Upper lobe of left lung (tissue), 6 donors: ENCODE measurements at regions not wholly inside any gene's neighbourhood (a gene's known extent, or its start where the extent isn't known, plus 50 kb on each side); places are given as distances from the start of the nearest gene placed in this dataset.

Experiments used
- ATAC-seq, 2 donors: fragments of 200-7000 bp; cut with Tn5 transposase; one replicate each; pipeline ENCODE4 v1.9.1; 2022; ENCODE audit warnings: mild to moderate bottlenecking in 2 of 2, moderate library complexity in 2 of 2; ENCODE audit not compliant: low FRiP score in 2 of 2
- DNase-seq, 2 donors: peaks; one replicate each; pipeline ENCODE4 v3.0.0-alpha.2; 2019 to 2020
- H3K27ac ChIP-seq, 4 donors: fragments of 200-600 bp; sonication (generic); one replicate each; pipeline ENCODE4 v1.5.1; 2016 to 2019
- H3K27me3 ChIP-seq, 4 donors: fragments of 200-600 bp; sonication (generic); one replicate each; pipeline ENCODE4 v1.5.1; 2017 to 2019
- H3K36me3 ChIP-seq, 4 donors: fragments of 200-600 bp; sonication (generic); one replicate each; pipeline ENCODE4 v1.5.1; 2016 to 2019
- H3K4me1 ChIP-seq, 4 donors: fragments of 200-600 bp; sonication (generic); one replicate each; pipeline ENCODE4 v1.5.1; 2018 to 2019
- H3K4me3 ChIP-seq, 4 donors: fragments of 200-600 bp; sonication (generic); one replicate each; pipeline ENCODE4 v1.5.1; 2017 to 2019; ENCODE audit warnings: mild to moderate bottlenecking in 2 of 4, moderate library complexity in 1 of 4
- H3K9me3 ChIP-seq, 4 donors: fragments of 200-600 bp; sonication (generic); one replicate each; pipeline ENCODE4 v1.5.1; 2018 to 2019
- EP300 ChIP-seq, 4 donors: sonication (generic); formaldehyde crosslinking; IDR thresholded peaks; one replicate each; pipeline ENCODE4 v1.5.1; 2017; ENCODE audit warnings: antibody characterized with exemption in 4 of 4, control low read depth in 2 of 4
- POLR2A ChIP-seq, 4 donors: fragments of 450-650 bp; IDR thresholded peaks; one replicate each; pipeline ENCODE4 v1.5.1; 2016 to 2017; ENCODE audit warnings: antibody characterized with exemption in 4 of 4, mild to moderate bottlenecking in 2 of 4
- POLR2AphosphoS5 ChIP-seq, 2 donors: sonication (generic); formaldehyde crosslinking; IDR thresholded peaks; one replicate each; pipeline ENCODE4 v1.5.1; 2017; ENCODE audit warnings: antibody characterized with exemption in 2 of 2
- WGBS, 2 donors: methylation state at CpG; one replicate each; pipeline ENCODE4 v1.1.5; 2017 to 2018; 5-methylcytosine and 5-hydroxymethylcytosine counted together
- TF ChIP-seq, protein P1 (sequence below), 6 experiments: fragments of 450-650 bp in 4 of 6; fragments of 200-600 bp in 2 of 6; sonication (generic) in 2 of 6; IDR thresholded peaks; one replicate each; pipeline ENCODE4 v1.5.1; 2016 to 2019; ENCODE audit warnings: antibody characterized with exemption in 6 of 6
- donor health status: DM: no; HTN: no; CAD: no; lungs with moderate emphysema.
- donor health status: DM: no; HTN: yes; CAD: no; lungs with severe emphysema.

DNA sequence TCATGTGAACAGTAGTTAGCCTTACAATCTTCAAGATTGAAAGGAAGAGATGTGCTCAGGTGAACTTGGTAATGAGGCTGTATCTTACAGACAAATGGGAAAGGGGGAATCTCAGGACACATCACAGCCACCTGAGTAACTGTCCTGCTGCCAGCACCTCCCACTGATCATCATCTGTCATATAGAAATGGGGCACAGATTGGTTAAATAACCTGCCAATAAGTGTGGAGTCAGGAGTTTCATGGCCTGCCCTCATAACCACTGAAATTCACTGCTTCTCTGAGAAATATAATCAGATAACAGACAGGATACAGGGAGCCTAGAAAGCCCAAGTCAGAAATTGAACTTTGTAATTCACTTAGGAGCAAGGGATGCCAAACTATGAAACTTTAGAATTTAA is 64.9 kb upstream of the TAS2R16 start:
- Histone ChIP-seq H3K36me3 (no peaks in the 10 kb centered on the region), H3K4me3 (no peak overlapping the region), H3K9me3 (no peaks in the 10 kb centered on the region), H3K27me3 (no peaks in the 10 kb centered on the region), H3K4me1 (no peaks in the 10 kb centered on the region), H3K27ac (no peak overlapping the region)
- no peak for TF ChIP-seq POLR2AphosphoS5 (IDR thresholded peaks at IDR 0.05)
- no peak for TF ChIP-seq EP300 (IDR thresholded peaks at IDR 0.05)
- no peak for TF ChIP-seq POLR2A (IDR thresholded peaks at IDR 0.05)
- TF ChIP-seq, protein P1, sequence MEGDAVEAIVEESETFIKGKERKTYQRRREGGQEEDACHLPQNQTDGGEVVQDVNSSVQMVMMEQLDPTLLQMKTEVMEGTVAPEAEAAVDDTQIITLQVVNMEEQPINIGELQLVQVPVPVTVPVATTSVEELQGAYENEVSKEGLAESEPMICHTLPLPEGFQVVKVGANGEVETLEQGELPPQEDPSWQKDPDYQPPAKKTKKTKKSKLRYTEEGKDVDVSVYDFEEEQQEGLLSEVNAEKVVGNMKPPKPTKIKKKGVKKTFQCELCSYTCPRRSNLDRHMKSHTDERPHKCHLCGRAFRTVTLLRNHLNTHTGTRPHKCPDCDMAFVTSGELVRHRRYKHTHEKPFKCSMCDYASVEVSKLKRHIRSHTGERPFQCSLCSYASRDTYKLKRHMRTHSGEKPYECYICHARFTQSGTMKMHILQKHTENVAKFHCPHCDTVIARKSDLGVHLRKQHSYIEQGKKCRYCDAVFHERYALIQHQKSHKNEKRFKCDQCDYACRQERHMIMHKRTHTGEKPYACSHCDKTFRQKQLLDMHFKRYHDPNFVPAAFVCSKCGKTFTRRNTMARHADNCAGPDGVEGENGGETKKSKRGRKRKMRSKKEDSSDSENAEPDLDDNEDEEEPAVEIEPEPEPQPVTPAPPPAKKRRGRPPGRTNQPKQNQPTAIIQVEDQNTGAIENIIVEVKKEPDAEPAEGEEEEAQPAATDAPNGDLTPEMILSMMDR (IDR thresholded peaks at IDR 0.05) = no peak
- no peak for ATAC-seq
- no peak for DNase-seq

DNA sequence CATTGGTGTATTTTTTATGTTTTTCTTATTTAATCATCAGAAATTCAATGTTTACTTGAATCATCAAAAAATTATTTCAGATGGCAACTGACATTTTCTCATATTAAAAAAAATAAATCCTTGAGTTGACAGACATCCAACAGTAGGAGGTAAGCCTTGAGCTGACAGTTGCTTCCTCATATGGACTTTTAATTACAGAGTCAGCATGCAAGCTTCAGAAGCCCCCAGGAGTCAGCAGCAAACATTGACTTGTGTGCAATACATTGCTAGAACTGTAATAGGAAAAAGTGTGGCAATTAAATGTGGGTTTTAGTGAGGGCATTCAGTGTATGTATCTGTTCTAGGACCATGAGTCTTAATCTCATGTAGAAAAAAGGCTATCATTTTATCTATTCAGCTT is 62.4 kb upstream of the TAS2R16 start:
- Histone ChIP-seq H3K36me3 (no peaks in the 10 kb centered on the region), H3K4me3 (no peak overlapping the region), H3K9me3 (peaks cover 0 to 4% (median 0%) of the 10 kb centered on the region in 4 donors), H3K27me3 (no peaks in the 10 kb centered on the region), H3K27ac (no peak overlapping the region), H3K4me1 (no peaks in the 10 kb centered on the region)
- TF ChIP-seq EP300 (IDR thresholded peaks at IDR 0.05) = no peak
- TF ChIP-seq POLR2A (IDR thresholded peaks at IDR 0.05) = no peak
- TF ChIP-seq POLR2AphosphoS5 (IDR thresholded peaks at IDR 0.05) = no peak
- TF ChIP-seq, protein P1 (IDR thresholded peaks at IDR 0.05) = no peak
- ATAC-seq = no peak
- DNase-seq = no peak

DNA sequence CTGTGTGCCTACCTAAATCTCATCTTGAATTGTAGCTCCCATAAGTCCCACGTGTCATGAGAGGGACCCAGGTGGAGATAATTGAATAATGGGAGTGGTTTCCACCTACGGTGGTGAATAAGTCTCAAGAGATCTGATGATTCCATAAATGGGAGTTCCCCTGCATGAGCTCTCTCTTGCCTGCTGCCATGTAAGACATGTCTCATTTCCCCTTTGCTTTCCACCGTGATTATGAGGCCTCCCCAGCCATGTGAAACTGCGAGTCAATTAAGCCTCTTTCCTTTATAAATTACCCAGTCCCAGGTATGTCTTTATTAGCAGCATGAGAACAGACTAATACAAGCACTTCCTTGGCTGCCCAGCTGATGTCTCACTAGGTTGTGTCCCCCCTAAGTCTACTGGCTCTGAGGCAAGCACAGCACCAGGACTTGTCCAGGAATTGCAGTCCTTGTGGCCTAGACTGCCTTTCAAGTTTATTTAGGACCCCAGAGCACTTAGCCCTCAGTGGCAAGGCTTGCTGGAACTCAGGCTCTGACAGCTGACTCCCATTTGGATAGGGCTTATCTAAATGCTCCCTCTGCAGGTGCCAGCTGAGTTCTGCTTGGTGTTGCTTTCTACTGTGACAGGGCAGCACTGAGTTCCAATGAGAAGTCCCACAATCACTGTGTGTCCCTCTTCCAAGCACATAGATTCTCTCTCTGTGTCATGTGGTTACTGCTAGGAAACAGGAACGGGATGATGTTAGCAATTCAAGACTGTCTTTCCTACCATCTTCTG is 59.0 kb upstream of the TAS2R16 start:
- Histone ChIP-seq H3K4me1 (no peaks in the 10 kb centered on the region), H3K4me3 (no peak overlapping the region), H3K36me3 (no peaks in the 10 kb centered on the region), H3K27me3 (no peaks in the 10 kb centered on the region), H3K9me3 (peaks cover 0 to 10% (median under 1%) of the 10 kb centered on the region in 4 donors), H3K27ac (no peak overlapping the region)
- TF ChIP-seq POLR2A (IDR thresholded peaks at IDR 0.05) = no peak
- no peak for TF ChIP-seq POLR2AphosphoS5 (IDR thresholded peaks at IDR 0.05)
- TF ChIP-seq, protein P1 (IDR thresholded peaks at IDR 0.05) = peak in 1 of 6 experiments; percentile 12
- 64 to 68% methylated on average over 5 of the region's 5 CpGs for WGBS, 2 donors
- DNase-seq (no peak), ATAC-seq (no peak)

DNA sequence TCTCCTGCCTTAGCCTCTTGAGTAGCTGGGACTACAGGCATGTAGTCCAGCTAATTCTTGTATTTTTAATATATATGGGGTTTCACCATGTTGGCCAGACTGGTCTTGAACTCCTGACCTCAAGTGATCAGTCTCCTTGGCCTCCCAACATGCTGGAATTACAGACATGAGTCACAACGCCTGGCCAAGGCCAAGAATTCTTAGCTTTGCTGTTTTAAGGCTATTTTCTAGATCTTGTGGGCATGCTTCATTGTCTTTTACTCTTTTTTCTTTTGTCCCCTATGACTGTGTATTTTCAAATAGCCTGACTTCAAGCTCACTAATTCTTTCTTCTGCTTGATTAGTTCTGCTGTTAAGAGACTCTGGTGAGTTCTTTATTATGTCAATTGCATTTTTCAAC is 56.4 kb upstream of the TAS2R16 start:
- H3K36me3 ChIP-seq = no peaks in the 10 kb centered on the region
- H3K9me3 ChIP-seq = peaks cover 0 to 25% (median 10%) of the 10 kb centered on the region in 4 donors
- H3K27ac ChIP-seq = no peak overlapping the region
- H3K27me3 ChIP-seq = no peaks in the 10 kb centered on the region
- no peak for DNase-seq
- 77 to 78% methylated on average over 1 of the region's 1 CpG for WGBS, 2 donors
- ATAC-seq = no peak
- H3K4me1 ChIP-seq = no peaks in the 10 kb centered on the region
- TF ChIP-seq, protein P1 (IDR thresholded peaks at IDR 0.05) = no peak
- TF ChIP-seq POLR2A (IDR thresholded peaks at IDR 0.05) = no peak
- no peak overlapping the region for H3K4me3 ChIP-seq

DNA sequence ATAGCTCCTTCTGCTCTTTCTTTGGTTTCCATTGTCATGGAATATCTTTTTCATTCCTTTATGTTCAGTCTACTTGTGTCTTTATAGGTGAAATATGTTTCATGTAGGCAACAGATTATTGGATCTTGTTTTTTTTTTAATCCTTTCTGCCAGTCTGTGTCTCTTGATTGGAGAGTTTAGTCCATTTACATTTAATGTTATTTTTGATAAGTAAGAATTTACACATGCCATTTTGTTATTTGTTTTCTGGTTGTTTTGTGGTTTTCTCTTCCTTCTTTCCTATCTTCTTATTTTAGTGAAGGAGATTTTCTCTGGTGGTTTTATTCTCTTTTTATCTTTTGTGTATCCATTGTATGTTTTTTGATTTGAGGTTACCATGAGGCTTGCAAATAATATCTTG is 52.5 kb upstream of the TAS2R16 start:
- no peak overlapping the region for H3K27ac ChIP-seq
- peaks cover 0 to 22% (median 10%) of the 10 kb centered on the region in 4 donors for H3K9me3 ChIP-seq
- DNase-seq (no peak), ATAC-seq (no peak)
- TF ChIP-seq, protein P1 (IDR thresholded peaks at IDR 0.05) = no peak
- TF ChIP-seq POLR2AphosphoS5 (IDR thresholded peaks at IDR 0.05) (no peak), EP300 (IDR thresholded peaks at IDR 0.05) (no peak), POLR2A (IDR thresholded peaks at IDR 0.05) (no peak)
- no peaks in the 10 kb centered on the region for H3K4me1 ChIP-seq
- H3K27me3 ChIP-seq = no peaks in the 10 kb centered on the region
- no peak overlapping the region for H3K4me3 ChIP-seq
- H3K36me3 ChIP-seq = no peaks in the 10 kb centered on the region
